Esophagus mucosa (tissue), 1 donor: ENCODE measurements at regions not wholly inside any gene's neighbourhood (a gene's known extent, or its start where the extent isn't known, plus 50 kb on each side); places are given as distances from the start of the nearest gene placed in this dataset.
A peak's percentile ranks its signal among the peaks of the same experiment; 100 is the strongest.
"Not testable (repeated sequence)": the region's sequence is repeated elsewhere in the genome, so short reads cannot be mapped to it uniquely, and the experiment has no call there.

Source experiments
- ATAC-seq: fragments of 200-7000 bp; cut with Tn5 transposase; one replicate; pipeline ENCODE4 v1.9.1; 2020
- donor health status: DM: yes; HTN: yes; CAD: no.

GRCh38 chr16:21422824-21423223, 144.7 kb upstream of the CRYM start:
- not testable (repeated sequence) for ATAC-seq

GRCh38 chr16:21404699-21405098, 126.6 kb upstream of the CRYM start:
- ATAC-seq: not testable (repeated sequence)

GRCh38 chr16:21397866-21398265, 119.8 kb upstream of the CRYM start:
- ATAC-seq: not testable (repeated sequence)

- peak; percentile 11 for ATAC-seq
These were observed 118.5 kb upstream of the CRYM start for GRCh38 chr16:21396545-21396944.

GRCh38 chr16:21390634-21391033, 112.5 kb upstream of the CRYM start:
- peak; percentile 52 for ATAC-seq

- ATAC-seq: peak; percentile 67
These were observed 111.8 kb upstream of the CRYM start for GRCh38 chr16:21389860-21390259.

- not testable (repeated sequence) for ATAC-seq
These were observed 109.7 kb upstream of the CRYM start for GRCh38 chr16:21387757-21388156.

GRCh38 chr16:21386201-21386915, 108.3 kb upstream of the CRYM start:
- ATAC-seq: not testable (repeated sequence)

GRCh38 chr16:21383682-21384081, 105.6 kb upstream of the CRYM start:
- not testable (repeated sequence) for ATAC-seq

- peak; percentile 46 for ATAC-seq
These were observed 101.6 kb upstream of the CRYM start for GRCh38 chr16:21379645-21380044.

- ATAC-seq: not testable (repeated sequence)
These were observed 98.3 kb upstream of the CRYM start for GRCh38 chr16:21376196-21376899.

- not testable (repeated sequence) for ATAC-seq
These were observed 97.2 kb upstream of the CRYM start for GRCh38 chr16:21375334-21375733.

- ATAC-seq: not testable (repeated sequence)
These were observed 95.4 kb upstream of the CRYM start for GRCh38 chr16:21373454-21373853.

GRCh38 chr16:21372862-21373261, 94.8 kb upstream of the CRYM start:
- ATAC-seq: not testable (repeated sequence)

GRCh38 chr16:21372162-21372835, 94.2 kb upstream of the CRYM start:
- not testable (repeated sequence) for ATAC-seq

GRCh38 chr16:21370791-21371190, 92.7 kb upstream of the CRYM start:
- ATAC-seq: peak; percentile 21

GRCh38 chr16:21368973-21369942, 91.2 kb upstream of the CRYM start:
- not testable (repeated sequence) for ATAC-seq

GRCh38 chr16:21367733-21368421, 89.8 kb upstream of the CRYM start:
- ATAC-seq: not testable (repeated sequence)

GRCh38 chr16:21366998-21367397, 88.9 kb upstream of the CRYM start:
- not testable (repeated sequence) for ATAC-seq

- ATAC-seq: not testable (repeated sequence)
These were observed 87.5 kb upstream of the CRYM start for GRCh38 chr16:21365541-21365940.

- peak; percentile 91 for ATAC-seq
These were observed 85.6 kb upstream of the CRYM start for GRCh38 chr16:21363550-21364223.
